GM04503 (cell line): ENCODE measurements at regions not wholly inside any gene's neighbourhood (a gene's known extent, or its start where the extent isn't known, plus 50 kb on each side); places are given as distances from the start of the nearest gene placed in this dataset.
"Not testable (repeated sequence)": the region's sequence is repeated elsewhere in the genome, so short reads cannot be mapped to it uniquely, and the experiment has no call there.

Source experiments
- DNase-seq: peaks from one replicate; pipeline ENCODE4 v3.0.0-alpha.2; 2012; ENCODE audit warnings: low read depth

DNA sequence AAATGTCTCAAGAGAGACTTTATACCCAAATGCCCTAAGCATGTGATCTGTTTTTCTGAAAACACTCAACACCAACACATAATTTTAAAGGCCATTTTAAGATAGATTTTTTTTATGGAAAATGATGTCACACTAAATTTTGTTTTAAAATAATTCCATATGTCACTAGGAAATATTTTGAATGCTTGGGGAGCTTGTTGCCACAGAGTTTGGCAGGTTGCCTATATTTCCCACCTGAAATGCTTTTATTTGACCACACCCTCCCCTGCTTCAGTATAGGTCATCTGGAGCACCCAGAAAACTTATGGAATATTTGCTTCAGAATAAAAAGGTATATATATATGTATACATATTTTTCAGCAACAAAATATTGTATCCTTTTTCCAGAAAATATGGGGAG is 180.0 kb upstream of the ANK3 start:
- no peak for DNase-seq

DNA sequence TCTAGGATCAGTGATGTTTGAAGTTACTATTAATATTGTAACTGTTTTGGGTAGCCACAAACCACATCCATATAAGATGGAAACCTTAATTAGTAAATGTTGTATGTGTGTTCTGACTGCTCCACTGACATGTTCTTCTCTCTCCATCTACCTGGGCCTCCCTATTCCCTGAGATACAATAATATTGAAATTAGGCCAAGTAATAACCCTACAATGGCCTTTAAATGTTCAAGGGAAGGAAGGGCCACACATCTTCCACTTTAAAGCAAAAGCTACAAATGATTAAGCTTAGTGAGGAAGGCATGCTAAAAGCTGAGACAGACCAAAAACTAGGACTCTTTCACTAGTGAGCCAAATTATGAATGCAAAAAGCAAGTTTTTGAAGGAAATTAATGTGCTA is 176.4 kb upstream of the ANK3 start:
- no peak for DNase-seq

DNA sequence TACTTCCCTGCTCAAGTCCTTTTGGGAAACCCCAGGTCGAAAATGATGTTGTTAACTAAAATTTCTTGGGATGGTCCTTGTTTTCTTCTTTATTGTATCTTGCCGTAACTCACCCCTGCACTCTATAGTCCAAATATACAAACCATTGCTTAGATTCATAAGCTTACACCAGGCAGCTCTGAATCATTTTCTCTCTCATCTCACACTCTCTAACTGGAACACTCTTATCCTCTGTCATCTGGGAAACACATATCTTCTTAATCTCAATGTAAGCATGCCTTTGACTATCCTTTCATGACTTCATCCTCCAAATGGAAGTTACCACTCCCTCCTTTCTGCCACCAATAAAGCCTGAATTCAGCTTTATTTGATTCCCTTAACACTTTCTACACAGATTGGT is 175.8 kb upstream of the ANK3 start:
- DNase-seq = no peak

DNA sequence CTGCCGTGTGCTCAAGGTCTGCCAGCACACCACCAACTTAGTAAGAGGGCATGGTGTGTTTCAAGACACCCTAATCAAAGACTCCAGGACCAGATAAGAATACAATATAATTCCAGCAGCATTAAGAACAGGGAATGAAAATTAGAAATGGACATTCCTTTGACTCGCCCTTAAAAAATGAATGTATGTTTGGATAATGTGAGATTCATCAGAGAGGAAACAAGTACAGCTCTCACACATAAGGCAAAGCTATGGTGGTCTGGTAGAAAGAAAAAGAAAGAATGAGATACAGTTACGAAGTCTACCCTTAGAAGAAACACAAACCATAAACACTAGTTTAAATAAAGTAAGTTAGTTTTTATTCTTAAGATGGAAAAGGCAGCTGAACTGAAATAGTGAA is 174.8 kb upstream of the ANK3 start:
- no peak for DNase-seq

DNA sequence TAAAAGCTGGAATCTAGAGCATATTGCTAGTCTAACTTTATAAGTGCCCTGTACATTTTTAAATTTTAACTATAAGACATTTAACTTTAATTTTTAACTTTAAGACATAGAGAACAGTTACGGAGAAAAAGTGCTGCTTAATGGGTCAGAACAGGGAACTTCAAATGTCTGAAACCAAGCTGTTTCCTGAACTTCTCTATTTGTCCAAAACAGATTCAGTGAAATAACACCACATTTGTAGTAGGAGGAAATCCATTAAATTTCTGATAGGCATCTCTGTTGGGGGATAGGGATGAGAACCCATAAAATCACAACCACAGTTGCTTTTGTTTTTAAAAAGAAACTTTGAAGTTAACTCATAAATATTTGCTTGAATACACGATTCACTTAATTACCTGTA is 170.8 kb upstream of the ANK3 start:
- no peak for DNase-seq

DNA sequence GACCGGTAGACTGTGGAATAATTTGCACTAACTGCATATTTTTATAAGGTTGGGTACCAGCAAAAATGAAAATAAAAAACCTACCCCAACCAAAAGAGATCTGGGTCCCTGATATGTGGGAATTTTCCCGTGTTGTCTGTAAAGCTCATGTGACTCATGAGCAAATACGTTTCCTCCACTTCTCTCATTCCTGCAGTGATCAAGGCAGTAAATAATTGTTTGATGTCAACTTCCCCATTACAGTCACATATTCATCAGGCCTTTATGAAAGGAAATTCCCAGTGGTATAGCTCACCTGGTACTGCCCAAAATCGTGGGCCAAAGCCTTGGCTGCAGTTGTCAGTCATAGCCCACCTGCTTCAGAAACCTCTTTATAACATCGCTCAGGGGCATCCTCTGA is 166.0 kb upstream of the ANK3 start:
- DNase-seq = no peak

DNA sequence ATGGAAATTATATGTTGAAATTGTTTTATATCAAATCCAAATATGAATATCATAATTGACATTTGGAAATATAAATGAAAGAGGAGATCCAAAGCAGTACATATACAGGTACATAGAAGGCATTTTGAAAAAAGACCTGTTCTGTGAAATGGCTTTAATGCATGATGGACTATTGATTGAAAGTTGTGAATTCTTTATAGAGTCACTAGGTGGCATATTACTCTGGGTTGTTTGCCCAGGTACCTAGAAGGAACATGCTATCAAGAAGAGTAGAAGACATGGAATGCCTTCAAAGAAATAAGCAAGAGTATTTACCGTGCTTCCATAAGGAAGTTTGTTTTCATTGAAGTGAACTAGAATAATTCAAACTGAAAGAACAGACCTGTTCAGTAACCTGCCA is 160.0 kb upstream of the ANK3 start:
- no peak for DNase-seq

DNA sequence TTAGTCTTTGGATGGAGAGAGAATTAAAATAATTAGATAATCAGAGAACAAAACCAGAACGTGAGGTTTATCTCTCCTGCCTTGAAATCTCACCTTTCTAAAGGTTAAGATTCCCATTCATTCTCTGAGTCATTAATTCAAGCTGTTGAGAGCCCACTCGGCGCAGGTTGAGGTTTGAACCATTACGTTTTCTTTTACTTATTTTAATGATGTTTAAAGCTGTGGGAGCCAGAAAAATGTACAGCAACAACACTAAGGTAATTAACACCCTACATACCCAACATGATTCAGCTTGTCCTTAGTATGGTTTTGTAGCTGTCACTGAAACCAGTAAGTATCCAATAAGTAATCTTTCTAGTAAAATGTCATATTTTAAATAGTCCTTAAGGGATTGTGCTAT is 153.0 kb upstream of the ANK3 start:
- DNase-seq = no peak

DNA sequence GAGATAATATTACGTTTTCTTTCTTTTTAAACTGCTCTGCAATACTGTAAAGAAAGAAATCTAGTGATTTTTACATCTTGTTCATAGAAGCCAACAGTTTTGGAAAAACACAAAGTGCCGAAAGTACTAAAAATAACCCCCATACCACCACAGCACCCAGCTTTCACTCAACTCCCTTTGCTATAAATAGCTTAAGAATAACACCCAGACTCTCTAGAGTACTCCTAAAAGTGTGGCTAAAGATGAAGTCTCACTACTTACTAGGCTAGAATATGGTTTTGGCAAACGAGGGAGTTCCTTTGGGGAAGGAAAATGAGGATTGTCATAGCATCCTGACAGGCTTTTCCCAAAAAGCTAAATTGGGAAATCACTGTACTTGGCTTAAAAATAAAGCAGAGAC is 151.8 kb upstream of the ANK3 start:
- DNase-seq = no peak

DNA sequence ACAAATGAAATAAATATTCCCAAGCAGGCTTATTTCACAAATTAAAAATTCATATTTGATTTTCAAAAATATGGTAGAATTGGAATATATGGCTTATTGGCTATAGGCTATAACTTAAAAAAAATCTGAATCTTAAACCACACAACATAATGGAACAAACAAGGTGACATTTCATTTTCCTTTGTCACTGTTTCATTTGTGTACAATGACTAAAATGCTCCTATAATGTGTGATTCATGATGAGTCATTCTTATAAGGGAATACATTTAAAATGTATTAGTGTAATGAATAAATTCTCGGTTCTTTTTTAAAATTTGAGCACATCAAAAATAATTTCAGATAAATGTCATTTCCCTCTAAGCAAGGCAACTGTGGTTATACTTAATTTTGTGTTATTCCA is 148.0 kb upstream of the ANK3 start:
- DNase-seq = no peak

DNA sequence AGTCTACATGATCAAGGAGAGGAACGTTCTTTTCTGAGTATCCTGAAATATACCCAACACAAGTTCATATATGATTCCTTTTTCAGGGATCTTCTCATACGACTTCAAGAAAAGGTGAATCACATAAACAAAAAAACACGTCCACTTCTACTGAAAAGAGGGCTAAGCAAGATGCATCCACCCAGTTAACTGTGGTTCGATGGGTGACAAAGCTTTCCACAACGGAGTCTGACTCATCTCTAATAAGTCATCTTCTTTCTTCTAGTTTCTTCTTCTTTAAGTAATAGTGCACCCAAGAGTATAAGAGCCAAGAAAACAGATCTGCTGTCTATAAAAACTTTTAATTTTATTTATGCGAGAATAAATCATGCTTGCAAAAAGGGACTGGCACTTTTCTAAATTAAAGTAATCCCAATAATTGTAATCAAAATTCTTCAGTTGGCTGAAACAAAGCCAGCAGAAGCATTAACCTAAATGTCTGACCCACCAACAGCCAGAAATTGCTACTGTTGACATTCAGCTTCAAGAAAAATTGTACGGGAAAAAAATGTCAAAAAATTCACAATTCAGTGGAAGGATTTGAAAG is 146.9 kb upstream of the ANK3 start:
- DNase-seq = no peak

DNA sequence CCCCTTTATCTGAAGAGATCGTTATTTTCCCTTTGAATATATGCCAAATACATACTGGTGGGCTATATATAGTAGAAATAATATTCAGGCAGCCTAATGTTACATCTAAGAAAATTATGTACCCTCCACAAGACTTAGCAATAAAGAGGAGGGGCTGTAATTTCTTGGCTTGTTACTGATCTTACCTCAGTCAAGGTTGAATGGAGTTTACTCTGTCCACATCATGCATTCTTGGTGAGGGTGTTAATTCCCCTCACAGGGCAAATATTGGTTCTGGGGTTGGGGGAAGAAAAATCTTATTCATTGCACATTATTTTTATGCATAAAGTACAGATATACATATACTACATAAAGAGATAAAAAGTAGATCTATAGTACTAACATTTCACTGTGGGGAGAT is 145.8 kb upstream of the ANK3 start:
- no peak for DNase-seq

DNA sequence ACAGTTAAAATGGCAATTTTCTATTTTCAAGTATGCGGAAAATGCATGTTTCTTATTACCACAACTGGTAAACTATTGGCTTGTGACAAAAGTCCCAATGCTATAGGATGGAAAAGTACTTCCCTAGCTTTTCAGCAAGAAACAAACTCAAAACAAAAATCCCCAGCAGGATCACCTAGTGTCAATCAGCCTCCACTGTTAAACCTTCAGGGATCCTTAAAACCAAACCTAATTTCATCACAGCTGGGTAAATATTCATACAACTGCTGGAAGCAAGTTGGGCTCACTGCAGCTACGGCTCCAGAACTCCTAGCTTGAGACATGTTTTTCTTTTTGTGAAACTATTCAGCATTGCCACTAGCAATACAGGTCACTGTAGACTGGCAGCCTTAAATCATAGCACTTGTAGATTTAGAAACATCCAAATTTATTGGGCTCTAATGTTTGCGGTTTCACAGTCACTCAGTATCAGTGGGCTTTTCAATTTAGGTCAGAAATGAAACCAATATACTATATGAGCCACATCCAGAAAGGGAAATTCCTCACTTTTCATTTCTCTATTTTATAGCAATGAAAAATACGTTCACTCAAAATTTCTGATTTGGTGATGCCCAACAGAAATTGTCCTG is 145.2 kb upstream of the ANK3 start:
- no peak for DNase-seq

DNA sequence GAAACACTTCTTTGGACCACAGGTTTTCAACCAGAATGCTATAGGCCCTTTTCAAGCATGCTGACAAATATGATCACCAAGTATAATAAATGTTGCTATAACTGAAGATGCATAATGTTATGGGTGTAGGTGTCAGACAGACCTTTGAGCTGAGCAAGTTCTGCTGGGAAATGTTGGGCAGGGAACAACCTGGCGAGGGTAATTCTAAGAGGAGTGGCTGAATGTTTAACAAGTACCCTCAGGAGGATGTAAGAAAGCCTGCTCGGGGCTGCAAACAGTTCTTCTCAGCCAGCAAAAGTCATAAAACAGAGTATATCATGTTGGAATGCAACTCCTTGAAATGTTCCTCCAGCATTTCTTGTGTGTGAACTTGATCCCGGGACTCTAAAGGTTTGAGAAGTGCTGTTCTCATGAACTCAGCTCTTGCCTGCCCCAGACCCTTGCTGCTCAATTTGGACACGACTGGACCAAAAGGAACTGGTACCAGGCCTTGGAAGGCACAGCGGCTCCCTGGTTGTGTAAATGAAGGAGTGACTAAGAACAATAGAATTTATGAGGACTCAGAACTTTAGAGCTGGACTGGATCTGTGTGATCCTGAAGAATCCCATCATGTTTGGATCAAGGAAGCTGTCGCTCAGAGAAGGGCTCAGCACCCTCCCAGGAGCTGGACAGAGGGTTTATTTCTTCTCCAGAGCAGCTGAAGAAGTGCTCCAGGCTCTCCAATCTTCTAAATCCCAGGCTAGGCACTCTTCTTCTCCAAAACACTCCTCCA is 143.2 kb upstream of the ANK3 start:
- no peak for DNase-seq

DNA sequence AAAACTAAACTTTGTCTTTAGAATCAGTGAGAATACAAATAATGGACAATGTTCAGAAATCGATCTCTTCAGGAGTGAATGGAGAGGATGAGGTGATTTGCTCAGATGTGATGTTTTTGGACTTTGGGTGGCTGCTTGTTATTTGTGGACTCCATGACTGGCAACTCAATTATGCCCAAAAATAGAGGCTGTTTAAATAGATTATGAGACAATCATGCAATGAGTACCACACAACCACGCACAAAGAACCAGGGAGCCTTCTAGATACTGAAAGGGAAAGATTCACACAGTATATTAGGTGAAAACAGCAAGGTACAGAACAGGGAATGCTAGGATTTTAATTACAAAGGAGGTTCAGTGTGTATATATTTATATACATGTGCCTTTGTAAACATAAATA is 141.3 kb upstream of the ANK3 start:
- DNase-seq = no peak

DNA sequence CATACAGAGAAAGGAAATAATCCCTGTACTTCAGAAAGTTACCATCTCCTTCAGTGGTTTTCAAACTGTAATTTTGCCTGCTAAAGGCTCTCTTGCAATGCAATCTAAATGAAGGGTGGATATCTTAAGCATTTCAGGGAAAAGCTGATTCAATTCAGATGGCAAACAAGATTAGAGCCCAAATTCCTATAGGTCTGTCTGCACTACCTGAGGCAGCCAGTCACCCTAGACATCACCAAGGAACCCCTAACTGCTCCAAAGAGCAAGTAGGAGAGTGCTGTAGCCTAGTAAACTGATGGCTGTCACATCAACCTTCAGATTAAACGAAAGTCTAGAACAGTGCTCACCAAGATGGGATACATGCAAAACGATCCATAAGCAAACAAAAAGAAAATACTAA is 138.0 kb upstream of the ANK3 start:
- no peak for DNase-seq

DNA sequence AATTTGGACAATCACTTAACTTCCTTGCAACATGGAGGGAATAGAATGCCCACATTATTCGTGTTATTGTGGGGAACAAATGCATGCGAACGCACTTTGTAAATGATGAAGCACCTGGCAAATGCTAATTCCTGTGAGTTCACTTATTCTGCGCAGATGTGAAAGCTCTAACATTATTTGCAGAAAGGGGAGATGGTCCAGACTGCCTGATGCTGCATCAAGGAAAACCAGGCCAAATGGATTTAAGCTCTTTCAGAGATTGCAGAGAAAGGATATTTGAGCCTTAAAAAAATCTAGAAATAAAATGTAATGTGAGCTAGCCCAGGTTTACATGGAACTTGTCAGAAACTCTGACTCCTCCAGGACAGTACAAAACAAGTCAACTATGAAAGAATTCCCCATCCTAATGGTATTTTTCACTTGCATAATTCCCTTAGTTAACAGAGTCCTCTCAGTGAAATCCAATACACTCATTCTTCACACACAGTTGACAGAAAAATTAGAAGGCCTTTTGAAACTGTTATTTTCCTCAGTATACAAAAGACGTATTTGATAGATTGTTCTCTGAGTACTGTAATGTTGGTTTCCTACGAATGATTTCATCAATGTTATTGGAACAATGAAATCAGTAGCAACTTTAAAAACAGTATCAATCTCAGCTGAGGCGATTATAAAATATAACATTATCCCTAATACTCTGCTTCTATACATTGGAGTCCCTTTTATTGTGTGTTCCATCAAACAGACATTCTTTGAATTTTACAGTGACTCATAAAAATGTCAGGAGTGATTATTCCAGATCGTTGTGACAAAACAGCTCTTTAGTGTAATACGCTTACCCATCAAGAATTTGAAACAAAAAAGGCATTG is 136.3 kb upstream of the ANK3 start:
- DNase-seq = no peak

DNA sequence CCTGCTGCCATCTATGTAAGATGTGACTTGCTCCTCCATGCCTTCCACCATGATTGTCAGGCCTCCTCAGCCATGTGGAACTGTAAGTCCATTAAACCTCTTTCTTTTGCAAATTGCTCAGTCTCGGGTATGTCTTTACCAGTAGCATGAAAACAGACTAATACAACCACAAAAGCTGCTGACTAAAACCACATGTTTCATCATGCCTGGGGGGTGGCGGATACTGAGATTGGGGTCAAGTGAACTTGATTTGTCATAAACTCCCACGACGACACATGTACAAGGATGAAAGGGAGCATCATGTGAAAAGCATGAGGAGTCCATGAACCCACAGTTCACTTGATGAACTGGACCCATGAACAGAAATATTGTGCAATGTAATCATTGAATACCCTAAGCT is 134.9 kb upstream of the ANK3 start:
- DNase-seq = peak; percentile 2

DNA sequence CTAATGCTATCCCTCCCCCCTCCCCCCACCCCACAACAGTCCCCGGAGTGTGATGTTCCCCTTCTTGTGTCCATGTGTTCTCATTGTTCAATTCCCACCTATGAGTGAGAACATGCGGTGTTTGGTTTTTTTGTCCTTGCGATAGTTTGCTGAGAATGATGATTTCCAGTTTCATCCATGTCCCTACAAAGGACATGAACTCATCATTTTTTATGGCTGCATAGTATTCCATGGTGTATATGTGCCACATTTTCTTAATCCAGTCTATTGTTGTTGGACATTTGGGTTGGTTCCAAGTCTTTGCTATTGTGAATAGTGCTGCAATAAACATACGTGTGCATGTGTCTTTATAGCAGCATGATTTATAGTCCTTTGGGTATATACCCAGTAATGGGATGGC is 133.7 kb upstream of the ANK3 start:
- DNase-seq = not testable (repeated sequence)

DNA sequence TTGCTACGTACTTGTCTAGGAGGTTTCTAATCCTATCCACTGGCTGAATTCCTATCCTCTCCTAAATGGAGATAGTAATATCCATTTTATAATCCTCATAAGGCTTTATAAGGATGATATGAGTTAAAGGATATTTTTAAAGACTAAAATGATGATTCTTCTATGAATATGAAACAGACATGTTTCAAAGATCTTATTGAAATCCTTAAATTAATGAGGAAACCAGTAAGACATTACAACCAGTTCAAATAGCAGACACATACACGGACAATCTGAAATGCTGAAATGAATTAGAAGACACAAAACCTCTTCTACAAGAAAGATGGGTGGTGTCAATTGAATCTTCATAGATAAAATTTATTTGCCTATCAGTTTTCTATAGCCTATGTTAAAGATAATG is 132.9 kb upstream of the ANK3 start:
- DNase-seq = no peak

DNA sequence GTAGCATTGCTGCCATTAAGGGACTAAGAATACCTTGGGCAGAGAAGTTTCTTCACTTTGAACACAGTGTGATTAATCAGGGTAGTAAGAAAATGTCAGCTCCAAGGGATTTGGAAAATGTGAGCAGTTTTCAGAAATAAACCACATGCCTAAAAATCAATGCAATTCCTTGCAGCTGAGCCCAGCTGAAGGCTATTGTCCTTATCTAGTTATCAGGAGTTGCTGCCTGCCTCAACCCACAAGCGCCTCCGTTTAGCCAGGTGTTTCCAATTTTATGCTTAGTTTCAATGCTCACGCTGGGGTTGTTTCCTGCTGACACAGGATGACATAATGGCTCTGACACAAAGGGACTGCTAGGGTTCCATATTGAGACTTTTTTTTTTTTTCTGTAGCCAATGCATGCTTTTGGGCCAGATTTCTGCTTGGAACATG is 132.3 kb upstream of the ANK3 start:
- peak; percentile 14 for DNase-seq

DNA sequence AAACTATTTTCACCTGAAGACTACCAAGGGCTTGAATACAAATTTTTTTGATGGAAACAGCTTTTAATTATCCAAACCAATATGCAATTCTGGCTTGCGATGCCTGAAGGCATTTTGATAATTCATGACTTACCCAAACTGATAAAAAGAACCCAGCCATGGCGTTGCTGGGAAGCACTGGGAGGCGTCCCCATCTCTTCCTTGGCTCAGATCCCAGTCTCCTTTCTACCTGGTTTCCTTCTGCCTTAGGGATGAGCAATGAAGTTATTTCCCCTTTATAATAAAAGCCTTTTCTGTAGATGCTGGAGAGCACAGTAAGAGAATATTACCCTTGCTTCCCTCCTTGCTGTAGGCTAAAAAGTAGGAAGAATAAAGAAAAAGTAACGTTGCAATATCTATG is 129.1 kb upstream of the ANK3 start:
- DNase-seq = no peak

DNA sequence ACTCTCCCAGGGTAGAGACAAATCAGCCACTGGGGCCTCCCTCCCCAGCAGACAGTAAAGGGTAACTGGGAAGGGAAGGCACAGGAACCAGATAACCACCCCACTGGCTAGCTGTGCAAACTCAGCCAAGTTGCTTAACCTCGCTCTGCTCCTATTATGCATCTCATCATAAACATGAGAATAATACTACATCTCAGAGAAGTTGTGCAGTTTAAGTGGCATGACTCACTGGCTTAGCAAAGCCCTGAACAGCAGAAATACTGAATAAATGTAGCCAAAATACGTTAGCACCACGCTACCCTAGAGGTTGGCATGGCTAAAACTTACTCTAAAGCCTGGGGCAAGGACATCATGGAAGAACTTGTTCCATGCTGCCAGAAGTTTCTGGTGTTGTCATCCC is 128.1 kb upstream of the ANK3 start:
- no peak for DNase-seq
